Natural killer cell (primary cell): ENCODE measurements at regions not wholly inside any gene's neighbourhood (a gene's known extent, or its start where the extent isn't known, plus 50 kb on each side); places are given as distances from the start of the nearest gene placed in this dataset.

Experiments
- ATAC-seq, 3 donors: fragments of 150-1000 bp in 2 of 3; fragments of 200-7000 bp in 1 of 3; cut with Tn5 transposase; 1 replicate in 1 of 3; 2 replicates in 2 of 3; pipeline ENCODE4 v1.10.0; 2021; ENCODE audit warnings: mild to moderate bottlenecking in 2 of 3, moderate library complexity in 2 of 3
- DNase-seq, 2 donors: peaks; one replicate each; pipeline versions ENCODE4 v3.0.0 to v3.0.0-alpha.2; 2013 to 2021; ENCODE audit warnings: mixed read lengths in 1 of 2
- H3K27ac ChIP-seq: one replicate; pipeline ENCODE4 v1.5.1; 2013; ENCODE audit warnings: mild to moderate bottlenecking, low read length
- H3K27me3 ChIP-seq: one replicate; pipeline ENCODE4 v1.6.1; 2013; ENCODE audit warnings: low read length; ENCODE audit not compliant: control insufficient read depth, insufficient read depth
- H3K36me3 ChIP-seq: one replicate; pipeline ENCODE4 v1.6.1; 2013; ENCODE audit warnings: low read length; ENCODE audit not compliant: control insufficient read depth, insufficient read depth
- H3K4me1 ChIP-seq: one replicate; pipeline ENCODE4 v1.6.1; 2013; ENCODE audit warnings: low read length; ENCODE audit not compliant: control insufficient read depth, insufficient read depth
- H3K4me3 ChIP-seq: one replicate; pipeline ENCODE4 v1.5.1; 2013; ENCODE audit warnings: low read length
- H3K9me3 ChIP-seq: one replicate; pipeline ENCODE4 v1.6.1; 2013; ENCODE audit warnings: low read length; ENCODE audit not compliant: control insufficient read depth, insufficient read depth
- H3K27ac Mint-ChIP-seq, 2 donors: one replicate each; pipeline ENCODE4 v1.8.0; 2022; ENCODE audit warnings: mild to moderate bottlenecking in 2 of 2, mixed read lengths in 2 of 2, moderate library complexity in 1 of 2
- H3K27me3 Mint-ChIP-seq, 2 donors: one replicate each; pipeline ENCODE4 v1.8.0; 2022; ENCODE audit warnings: low read depth in 2 of 2, mixed read lengths in 2 of 2
- H3K36me3 Mint-ChIP-seq: one replicate; pipeline ENCODE4 v1.8.0; 2022; ENCODE audit warnings: mixed read lengths
- H3K4me1 Mint-ChIP-seq, 2 donors: one replicate each; pipeline ENCODE4 v1.8.0; 2022; ENCODE audit warnings: mixed read lengths in 2 of 2
- H3K4me3 Mint-ChIP-seq: one replicate; pipeline ENCODE4 v1.8.0; 2022; ENCODE audit warnings: mild to moderate bottlenecking, moderate library complexity, mixed read lengths
- H3K9me3 Mint-ChIP-seq, 2 donors: one replicate each; pipeline ENCODE4 v1.8.0; 2022; ENCODE audit warnings: mixed read lengths in 2 of 2
- WGBS: methylation state at CpG from one replicate; pipeline ENCODE4 v1.1.7; 2013; ENCODE audit warnings: missing lambda C conversion rate; ENCODE audit not compliant: insufficient coverage; 5-methylcytosine and 5-hydroxymethylcytosine counted together
- intact Hi-C: fragments of 100-400 bp; cut with micrococcal nuclease; formaldehyde crosslinking; loops from one replicate; pipeline ENCODE4 v1.14.2; 2022
- TF ChIP-seq, protein P1 (sequence below): fragments of 200-600 bp; IDR thresholded peaks from one replicate; pipeline ENCODE4 v1.8.0; 2022; ENCODE audit warnings: antibody characterized with exemption

GRCh38 chr9:108496846-108497245 is 358.9 kb downstream of the ACTL7B start:
- Mint-ChIP-seq H3K36me3 (no peaks in the 10 kb centered on the region), H3K4me1 (no peaks in the 10 kb centered on the region), H3K27ac (no peak overlapping the region), H3K4me3 (no peak overlapping the region), H3K27me3 (no peaks in the 10 kb centered on the region), H3K9me3 (peaks cover 15 to 17% of the 10 kb centered on the region in 2 donors)
- Histone ChIP-seq H3K4me3 (no peak overlapping the region), H3K27me3 (no peaks in the 10 kb centered on the region), H3K9me3 (no peaks in the 10 kb centered on the region), H3K36me3 (no peaks in the 10 kb centered on the region), H3K27ac (no peak overlapping the region), H3K4me1 (no peaks in the 10 kb centered on the region)
- no peak for DNase-seq
- TF ChIP-seq, protein P1, sequence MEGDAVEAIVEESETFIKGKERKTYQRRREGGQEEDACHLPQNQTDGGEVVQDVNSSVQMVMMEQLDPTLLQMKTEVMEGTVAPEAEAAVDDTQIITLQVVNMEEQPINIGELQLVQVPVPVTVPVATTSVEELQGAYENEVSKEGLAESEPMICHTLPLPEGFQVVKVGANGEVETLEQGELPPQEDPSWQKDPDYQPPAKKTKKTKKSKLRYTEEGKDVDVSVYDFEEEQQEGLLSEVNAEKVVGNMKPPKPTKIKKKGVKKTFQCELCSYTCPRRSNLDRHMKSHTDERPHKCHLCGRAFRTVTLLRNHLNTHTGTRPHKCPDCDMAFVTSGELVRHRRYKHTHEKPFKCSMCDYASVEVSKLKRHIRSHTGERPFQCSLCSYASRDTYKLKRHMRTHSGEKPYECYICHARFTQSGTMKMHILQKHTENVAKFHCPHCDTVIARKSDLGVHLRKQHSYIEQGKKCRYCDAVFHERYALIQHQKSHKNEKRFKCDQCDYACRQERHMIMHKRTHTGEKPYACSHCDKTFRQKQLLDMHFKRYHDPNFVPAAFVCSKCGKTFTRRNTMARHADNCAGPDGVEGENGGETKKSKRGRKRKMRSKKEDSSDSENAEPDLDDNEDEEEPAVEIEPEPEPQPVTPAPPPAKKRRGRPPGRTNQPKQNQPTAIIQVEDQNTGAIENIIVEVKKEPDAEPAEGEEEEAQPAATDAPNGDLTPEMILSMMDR, result no peak
- intact Hi-C loops, result no loop called here
- 96% methylated on average over 4 of the region's 4 CpGs for WGBS
- no peak for ATAC-seq

- Mint-ChIP-seq H3K27me3 (no peaks in the 10 kb centered on the region), H3K36me3 (no peaks in the 10 kb centered on the region), H3K4me1 (no peaks in the 10 kb centered on the region), H3K27ac (no peak overlapping the region), H3K9me3 (peaks cover 4 to 12% of the 10 kb centered on the region in 2 donors), H3K4me3 (no peak overlapping the region)
- intact Hi-C loops, result no loop called here
- TF ChIP-seq, protein P1, result no peak
- ATAC-seq, result no peak
- Histone ChIP-seq H3K4me1 (no peaks in the 10 kb centered on the region), H3K4me3 (no peak overlapping the region), H3K27me3 (no peaks in the 10 kb centered on the region), H3K9me3 (no peaks in the 10 kb centered on the region), H3K36me3 (no peaks in the 10 kb centered on the region), H3K27ac (no peak overlapping the region)
- no peak for DNase-seq
- WGBS, result 87% methylated on average over 1 of the region's 1 CpG
These were observed 366.2 kb downstream of the ACTL7B start for GRCh38 chr9:108489567-108489966.

GRCh38 chr9:108486831-108487230 is 369.0 kb downstream of the ACTL7B start:
- H3K4me1 Mint-ChIP-seq, result no peaks in the 10 kb centered on the region
- no peak overlapping the region for H3K4me3 ChIP-seq
- 5% methylated on average over 2 of the region's 2 CpGs for WGBS
- H3K36me3 Mint-ChIP-seq, result no peaks in the 10 kb centered on the region
- H3K9me3 Mint-ChIP-seq, result peaks cover 0 to 16% of the 10 kb centered on the region in 2 donors
- H3K27ac Mint-ChIP-seq, result no peak overlapping the region
- intact Hi-C loops, result no loop called here
- DNase-seq (no peak), ATAC-seq (no peak)
- H3K4me3 Mint-ChIP-seq, result no peak overlapping the region
- H3K27ac ChIP-seq, result no peak overlapping the region
- H3K9me3 ChIP-seq, result no peaks in the 10 kb centered on the region
- H3K27me3 Mint-ChIP-seq, result no peaks in the 10 kb centered on the region
- TF ChIP-seq, protein P1, result no peak
- no peaks in the 10 kb centered on the region for H3K36me3 ChIP-seq
- H3K4me1 ChIP-seq, result no peaks in the 10 kb centered on the region
- no peaks in the 10 kb centered on the region for H3K27me3 ChIP-seq

DNA sequence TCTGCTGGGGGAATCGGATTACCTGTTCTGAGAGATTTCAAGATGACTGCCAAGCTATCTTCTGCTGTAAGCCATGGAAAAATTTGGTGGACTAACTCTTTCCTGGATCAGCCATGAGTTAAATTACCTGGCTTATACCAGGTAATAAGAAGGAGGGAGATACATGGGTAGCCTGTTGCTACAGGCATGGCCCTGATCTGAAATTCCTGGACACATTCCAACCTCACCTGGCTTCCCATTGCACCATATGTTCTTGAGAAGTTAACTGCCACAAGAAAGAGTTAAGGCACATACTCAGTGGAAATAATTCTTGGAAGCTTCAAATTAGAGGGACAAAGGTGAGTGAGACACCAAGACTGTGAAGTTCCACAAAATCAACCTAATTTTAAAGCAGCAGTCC is 371.3 kb downstream of the ACTL7B start:
- H3K27me3 Mint-ChIP-seq, result no peaks in the 10 kb centered on the region
- H3K4me1 Mint-ChIP-seq, result no peaks in the 10 kb centered on the region
- H3K9me3 Mint-ChIP-seq, result peaks cover 0 to 14% of the 10 kb centered on the region in 2 donors
- no peaks in the 10 kb centered on the region for H3K36me3 Mint-ChIP-seq
- Histone ChIP-seq H3K36me3 (no peaks in the 10 kb centered on the region), H3K27ac (no peak overlapping the region), H3K27me3 (no peaks in the 10 kb centered on the region), H3K4me3 (no peak overlapping the region), H3K4me1 (no peaks in the 10 kb centered on the region), H3K9me3 (no peaks in the 10 kb centered on the region)
- intact Hi-C loops, result no loop called here
- DNase-seq (no peak), ATAC-seq (no peak)
- no peak overlapping the region for H3K4me3 Mint-ChIP-seq
- TF ChIP-seq, protein P1, result no peak
- H3K27ac Mint-ChIP-seq, result no peak overlapping the region
- WGBS, result 92% methylated on average over 1 of the region's 1 CpG
